ENCODE measurements at regions not wholly inside any gene's neighbourhood (a gene's known extent, or its start where the extent isn't known, plus 50 kb on each side); places are given as distances from the start of the nearest gene placed in this dataset.

DNA sequence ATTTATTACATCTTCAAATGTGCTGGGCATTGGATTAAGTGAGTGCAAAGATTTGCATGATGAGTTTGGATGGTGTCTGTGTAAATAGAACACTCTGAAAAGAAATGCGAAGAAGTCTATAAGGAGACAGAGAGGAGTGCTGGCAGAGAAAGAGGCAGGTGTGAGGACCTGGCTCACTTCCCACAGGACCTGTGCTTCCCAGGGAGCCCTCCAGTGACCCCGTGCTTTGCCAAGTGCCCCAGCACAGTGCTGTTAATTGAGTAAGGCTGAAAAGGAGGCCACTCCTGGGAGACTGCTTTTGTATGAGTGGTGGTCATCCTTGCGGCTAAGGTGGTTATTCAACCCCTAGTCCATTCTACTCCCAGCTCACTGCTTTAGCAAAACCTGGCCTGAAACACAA, 230.8 kb downstream of the OSR1 start:
- TF ChIP-seq, protein P1, sequence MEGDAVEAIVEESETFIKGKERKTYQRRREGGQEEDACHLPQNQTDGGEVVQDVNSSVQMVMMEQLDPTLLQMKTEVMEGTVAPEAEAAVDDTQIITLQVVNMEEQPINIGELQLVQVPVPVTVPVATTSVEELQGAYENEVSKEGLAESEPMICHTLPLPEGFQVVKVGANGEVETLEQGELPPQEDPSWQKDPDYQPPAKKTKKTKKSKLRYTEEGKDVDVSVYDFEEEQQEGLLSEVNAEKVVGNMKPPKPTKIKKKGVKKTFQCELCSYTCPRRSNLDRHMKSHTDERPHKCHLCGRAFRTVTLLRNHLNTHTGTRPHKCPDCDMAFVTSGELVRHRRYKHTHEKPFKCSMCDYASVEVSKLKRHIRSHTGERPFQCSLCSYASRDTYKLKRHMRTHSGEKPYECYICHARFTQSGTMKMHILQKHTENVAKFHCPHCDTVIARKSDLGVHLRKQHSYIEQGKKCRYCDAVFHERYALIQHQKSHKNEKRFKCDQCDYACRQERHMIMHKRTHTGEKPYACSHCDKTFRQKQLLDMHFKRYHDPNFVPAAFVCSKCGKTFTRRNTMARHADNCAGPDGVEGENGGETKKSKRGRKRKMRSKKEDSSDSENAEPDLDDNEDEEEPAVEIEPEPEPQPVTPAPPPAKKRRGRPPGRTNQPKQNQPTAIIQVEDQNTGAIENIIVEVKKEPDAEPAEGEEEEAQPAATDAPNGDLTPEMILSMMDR (IDR thresholded peaks at IDR 0.05): no peak
- no peak for TF ChIP-seq POLR2AphosphoS5 (IDR thresholded peaks at IDR 0.05)
- TF ChIP-seq POLR2A (IDR thresholded peaks at IDR 0.05): no peak
- no peak for TF ChIP-seq EP300 (IDR thresholded peaks at IDR 0.05)

All from suprapubic skin (tissue), 4 donors.